IgD-negative memory B cell (primary cell): ENCODE measurements at regions not wholly inside any gene's neighbourhood (a gene's known extent, or its start where the extent isn't known, plus 50 kb on each side); places are given as distances from the start of the nearest gene placed in this dataset.

Source experiments
- H3K27ac Mint-ChIP-seq, 3 donors: one replicate each; pipeline ENCODE4 v1.8.0; 2020 to 2022; ENCODE audit warnings: mild to moderate bottlenecking in 3 of 3, mixed read lengths in 3 of 3, moderate library complexity in 1 of 3
- H3K27me3 Mint-ChIP-seq: one replicate; pipeline ENCODE4 v1.8.0; 2021; ENCODE audit warnings: mixed read lengths
- H3K36me3 Mint-ChIP-seq: one replicate; pipeline ENCODE4 v1.8.0; 2020; ENCODE audit warnings: mild to moderate bottlenecking, mixed read lengths
- H3K4me1 Mint-ChIP-seq, 3 donors: one replicate each; pipeline ENCODE4 v1.8.0; 2020 to 2022; ENCODE audit warnings: mixed read lengths in 3 of 3, mild to moderate bottlenecking in 1 of 3
- H3K4me3 Mint-ChIP-seq, 4 donors: one replicate each; pipeline ENCODE4 v1.8.0; 2020 to 2022; ENCODE audit warnings: mild to moderate bottlenecking in 4 of 4, mixed read lengths in 4 of 4, moderate library complexity in 3 of 4
- H3K9me3 Mint-ChIP-seq, 3 donors: one replicate each; pipeline ENCODE4 v1.8.0; 2020 to 2021; ENCODE audit warnings: mixed read lengths in 3 of 3, mild to moderate bottlenecking in 1 of 3

- H3K36me3 Mint-ChIP-seq, result no peaks in the 10 kb centered on the region
- no peak overlapping the region for H3K27ac Mint-ChIP-seq
- no peaks in the 10 kb centered on the region for H3K4me1 Mint-ChIP-seq
- H3K9me3 Mint-ChIP-seq, result peaks cover 4 to 33% (median 4%) of the 10 kb centered on the region in 3 donors
- H3K4me3 Mint-ChIP-seq, result no peak overlapping the region
- no peaks in the 10 kb centered on the region for H3K27me3 Mint-ChIP-seq
Observed at GRCh38 chr6:22236626-22237414, 60.0 kb downstream of the PRL start.
